A549 (cell line): ENCODE measurements at regions not wholly inside any gene's neighbourhood (a gene's known extent, or its start where the extent isn't known, plus 50 kb on each side); places are given as distances from the start of the nearest gene placed in this dataset.

ENCODE experiments used
- ATAC-seq, 2 experiments: fragments of 200-7000 bp in 1 of 2; fragments of >200 bp in 1 of 2; cut with Nextera tagmentation in 1 of 2; cut with Tn5 transposase in 1 of 2; 3 replicates each; pipeline versions ENCODE4 v1.8.0 to v1.9.1; 2018 to 2020; ENCODE audit warnings: mild to moderate bottlenecking in 1 of 2, moderate library complexity in 1 of 2
- CTCF ChIA-PET: fragments of 300-600 bp; sonication (Branson Sonifier 250); formaldehyde crosslinking; extraction: SDS; loops from one replicate; lab custom pipeline; 2021; ENCODE audit warnings: antibody characterized with exemption, inconsistent platforms; lab: Yijun Ruan, JAX
- POLR2A ChIA-PET: fragments of 350-600 bp; formaldehyde crosslinking; extraction: SDS; loops from one replicate; lab custom pipeline; 2021; ENCODE audit warnings: antibody characterized with exemption, inconsistent platforms; lab: Yijun Ruan, JAX
- DNase-seq, 2 experiments: peaks; one replicate each; pipeline versions ENCODE4 v3.0.0 to v3.0.0-alpha.2; 2011 to 2016; ENCODE audit warnings: low read depth in 1 of 2, low spot score in 1 of 2
- FAIRE-seq: peaks from 2 replicates; lab custom pipeline; 2011; peaks lifted over from hg19 to GRCh38; lab: Jason Lieb, UNC
- H3K27ac ChIP-seq, 2 experiments: fragments of >200 bp; sonication (Bioruptor Twin); formaldehyde crosslinking; 3 replicates each; pipeline ENCODE4 v1.5.1; 2016 to 2017
- H3K4me1 ChIP-seq: fragments of >200 bp; sonication (Bioruptor Twin); formaldehyde crosslinking; 3 replicates; pipeline ENCODE4 v1.6.1; 2016
- H3K4me2 ChIP-seq: fragments of >200 bp; sonication (Bioruptor Twin); formaldehyde crosslinking; 3 replicates; pipeline ENCODE4 v1.6.1; 2016
- H3K4me3 ChIP-seq: fragments of >200 bp; sonication (Bioruptor Twin); formaldehyde crosslinking; 3 replicates; pipeline ENCODE4 v1.5.1; 2016
- H3K9me3 ChIP-seq: fragments of >200 bp; sonication (Bioruptor Twin); formaldehyde crosslinking; 3 replicates; pipeline ENCODE4 v1.6.1; 2016
- ATOH8 ChIP-seq: fragments of 250-450 bp; sonication (Bioruptor Pico); IDR thresholded peaks from 2 replicates; pipeline ENCODE4 v1.5.0; 2020; ENCODE audit warnings: low read depth, mild to moderate bottlenecking, moderate library complexity
- BHLHE40 ChIP-seq: IDR thresholded peaks from 2 replicates; pipeline ENCODE4 v1.6.1; 2012; ENCODE audit warnings: low read depth, low read length, inconsistent platforms
- CBX2 ChIP-seq: fragments of 200-600 bp; sonication (generic); IDR thresholded peaks from 2 replicates; pipeline ENCODE4 v1.6.1; 2016; ENCODE audit warnings: low read depth, mild to moderate bottlenecking, borderline replicate concordance
- CEBPB ChIP-seq, 2 experiments: fragments of >200 bp in 1 of 2; sonication (Bioruptor Twin) in 1 of 2; formaldehyde crosslinking in 1 of 2; IDR thresholded peaks; 2 replicates each; pipeline ENCODE4 v1.6.1; 2012 to 2016
- E2F6 ChIP-seq: IDR thresholded peaks from 2 replicates; pipeline ENCODE4 v1.6.1; 2012; ENCODE audit warnings: low read depth, borderline replicate concordance
- ELK1 ChIP-seq: fragments of 150-350 bp; IDR thresholded peaks from 2 replicates; pipeline ENCODE4 v1.6.1; 2014; ENCODE audit warnings: low read depth, mild to moderate bottlenecking, low read length
- ESRRA ChIP-seq: fragments of 150-350 bp; IDR thresholded peaks from 2 replicates; pipeline ENCODE4 v1.6.1; 2014; ENCODE audit warnings: mild to moderate bottlenecking, low read length, borderline replicate concordance
- FOSL2 ChIP-seq, 2 experiments: fragments of 450-650 bp in 1 of 2; fragments of >200 bp in 1 of 2; sonication (Bioruptor Twin) in 1 of 2; formaldehyde crosslinking; IDR thresholded peaks; 2 replicates each; pipeline versions ENCODE4 v1.5.0 to v1.6.1; 2016 to 2020; ENCODE audit warnings: mild to moderate bottlenecking in 1 of 2, moderate library complexity in 1 of 2
- FOXS1 ChIP-seq: fragments of 250-450 bp; sonication (Bioruptor Pico); IDR thresholded peaks from 2 replicates; pipeline ENCODE4 v1.5.0; 2020; ENCODE audit warnings: mild to moderate bottlenecking, moderate library complexity
- GATA3 ChIP-seq: IDR thresholded peaks from 2 replicates; pipeline ENCODE4 v1.6.1; 2012; ENCODE audit warnings: borderline replicate concordance
- HDAC2 ChIP-seq: fragments of 200-600 bp; sonication (generic); IDR thresholded peaks from 2 replicates; pipeline ENCODE4 v1.6.1; 2016
- HOXB13 ChIP-seq: fragments of 250-450 bp; sonication (Bioruptor Pico); IDR thresholded peaks from 2 replicates; pipeline ENCODE4 v1.5.0; 2020; ENCODE audit warnings: low read depth, mild to moderate bottlenecking, moderate library complexity
- JUNB ChIP-seq: fragments of >200 bp; sonication (Bioruptor Twin); formaldehyde crosslinking; IDR thresholded peaks from 2 replicates; pipeline ENCODE4 v1.6.1; 2016
- KDM1A ChIP-seq: fragments of 200-600 bp; sonication (generic); IDR thresholded peaks from 2 replicates; pipeline ENCODE4 v1.6.1; 2016; ENCODE audit warnings: low read depth, mild to moderate bottlenecking
- MAFK ChIP-seq: fragments of 450-650 bp; IDR thresholded peaks from 2 replicates; pipeline ENCODE4 v1.6.1; 2014; ENCODE audit not compliant: partially characterized antibody
- MAZ ChIP-seq: fragments of 150-350 bp; IDR thresholded peaks from 2 replicates; pipeline ENCODE4 v1.6.1; 2014; ENCODE audit warnings: antibody characterized with exemption, low read depth, low read length, borderline replicate concordance
- MYC ChIP-seq: IDR thresholded peaks from 2 replicates; pipeline ENCODE4 v1.6.1; 2012; ENCODE audit warnings: mild to moderate bottlenecking, inconsistent platforms, low read length, improper control_type of control experiment, borderline replicate concordance
- NFE2L2 ChIP-seq: fragments of 150-350 bp; conservative IDR thresholded peaks from 2 replicates; pipeline ENCODE4 v1.6.1; 2014; ENCODE audit warnings: low read length
- NR3C1 ChIP-seq: fragments of >200 bp; sonication (Bioruptor Twin); formaldehyde crosslinking; IDR thresholded peaks from 3 replicates; pipeline ENCODE4 v1.6.1; 2017
- PBX3 ChIP-seq: IDR thresholded peaks from 2 replicates; pipeline ENCODE4 v1.6.1; 2012
- PHF8 ChIP-seq: fragments of 200-600 bp; sonication (generic); IDR thresholded peaks from 2 replicates; pipeline ENCODE4 v1.6.1; 2016; ENCODE audit warnings: low read depth, mild to moderate bottlenecking, antibody characterized with exemption, moderate library complexity, borderline replicate concordance
- POLR2A ChIP-seq: IDR thresholded peaks from 2 replicates; pipeline ENCODE4 v1.6.1; 2012; ENCODE audit warnings: mild to moderate bottlenecking, low read length
- RARB ChIP-seq: fragments of 250-450 bp; sonication (Bioruptor Pico); IDR thresholded peaks from 2 replicates; pipeline ENCODE4 v1.8.0; 2021; ENCODE audit warnings: mild to moderate bottlenecking, moderate library complexity
- TP53 ChIP-seq: fragments of 250-450 bp; sonication (Bioruptor Pico); IDR thresholded peaks from 2 replicates; pipeline ENCODE4 v1.5.0; 2021; ENCODE audit warnings: mild to moderate bottlenecking, moderate library complexity
- USF2 ChIP-seq: fragments of 450-650 bp; IDR thresholded peaks from 2 replicates; pipeline ENCODE4 v1.6.1; 2014; ENCODE audit warnings: antibody characterized with exemption
- ZC3H11A ChIP-seq: fragments of 450-650 bp; IDR thresholded peaks from 2 replicates; pipeline ENCODE4 v1.6.1; 2014; ENCODE audit warnings: antibody characterized with exemption, mild to moderate bottlenecking
- ZSCAN20 ChIP-seq: fragments of 250-450 bp; sonication (Bioruptor Pico); IDR thresholded peaks from 2 replicates; pipeline ENCODE4 v1.8.0; 2022; ENCODE audit warnings: mild to moderate bottlenecking, moderate library complexity
- WGBS: methylation state at CpG from one replicate; pipeline ENCODE4 v1.1.6; 2017; ENCODE audit errors: missing lambda C conversion rate; 5-methylcytosine and 5-hydroxymethylcytosine counted together

GRCh38 chr2:217680381-217680780 is 322.4 kb downstream of the TNS1 start:
- 66% methylated on average over 2 of the region's 2 CpGs for WGBS
- ChIA-PET CTCF (no interaction called here), POLR2A (no interaction called here)
- Histone ChIP-seq H3K4me1 (peaks cover 22% of the 10 kb centered on the region), H3K9me3 (no peaks in the 10 kb centered on the region), H3K4me2 (no peak overlapping the region), H3K27ac (no peak overlapping the region), H3K4me3 (no peak overlapping the region)
- FAIRE-seq (no peak), DNase-seq (no peak), ATAC-seq (no peak)
- TF ChIP-seq JUNB: no peak
- no peak for TF ChIP-seq RARB (CRISPR knock-in tag)
- TF ChIP-seq CBX2: no peak
- TF ChIP-seq MAZ: no peak
- no peak for TF ChIP-seq ZC3H11A
- TF ChIP-seq PBX3: no peak
- no peak for TF ChIP-seq ELK1
- TF ChIP-seq TP53 (CRISPR knock-in tag): no peak
- TF ChIP-seq NFE2L2: no peak
- TF ChIP-seq MYC: no peak
- TF ChIP-seq POLR2A: no peak
- no peak for TF ChIP-seq GATA3
- TF ChIP-seq KDM1A: no peak
- no peak for TF ChIP-seq ESRRA
- no peak for TF ChIP-seq ATOH8
- no peak for TF ChIP-seq CEBPB (IDR thresholded peaks at IDR 0.05)
- no peak for TF ChIP-seq FOXS1 (CRISPR knock-in tag)
- no peak for TF ChIP-seq HDAC2

GRCh38 chr2:217673627-217674026 is 329.2 kb downstream of the TNS1 start:
- H3K4me3 ChIP-seq: no peak overlapping the region
- FAIRE-seq: no peak
- no peak for ATAC-seq
- no peak overlapping the region for H3K4me2 ChIP-seq
- DNase-seq: no peak
- no peak for TF ChIP-seq CBX2
- no peak for TF ChIP-seq CEBPB (IDR thresholded peaks at IDR 0.05)
- TF ChIP-seq USF2: no peak
- TF ChIP-seq PHF8: no peak
- TF ChIP-seq GATA3: no peak
- TF ChIP-seq MYC: no peak
- TF ChIP-seq FOSL2 (IDR thresholded peaks at IDR 0.05): no peak
- TF ChIP-seq FOSL2 (CRISPR knock-in tag; IDR thresholded peaks at IDR 0.05): no peak
- TF ChIP-seq NFE2L2: no peak
- TF ChIP-seq ATOH8: no peak
- no peak for TF ChIP-seq PBX3
- TF ChIP-seq FOXS1 (CRISPR knock-in tag): no peak
- TF ChIP-seq BHLHE40: no peak
- TF ChIP-seq NR3C1: no peak
- TF ChIP-seq HOXB13 (CRISPR knock-in tag): no peak
- no peak for TF ChIP-seq KDM1A
- no peak for TF ChIP-seq E2F6
- TF ChIP-seq ZSCAN20: no peak
- no peak for TF ChIP-seq MAFK
- 0 out of 3 replicates have a peak, but pooled peaks cover 4% of the 10 kb centered on the region for H3K9me3 ChIP-seq
- ChIA-PET CTCF (interaction anchor here (0.9 to 1.2 kb wide), 2 partner anchors 23 to 723 kb away, joined by 3 read pairs; no protein-coding TSS in a partner anchor), POLR2A (no interaction called here)
- no peaks in the 10 kb centered on the region for H3K4me1 ChIP-seq
- H3K27ac ChIP-seq: no peak overlapping the region
- 59% methylated on average over 4 of the region's 4 CpGs for WGBS
